Choroid plexus epithelial cell (primary cell): ENCODE measurements at regions not wholly inside any gene's neighbourhood (a gene's known extent, or its start where the extent isn't known, plus 50 kb on each side); places are given as distances from the start of the nearest gene placed in this dataset.
"Not testable (repeated sequence)": the region's sequence is repeated elsewhere in the genome, so short reads cannot be mapped to it uniquely, and the experiment has no call there.

Experiments used
- DNase-seq: peaks from one replicate; pipeline ENCODE4 v3.0.0-alpha.2; 2010; ENCODE audit warnings: low read depth
- H3K4me3 ChIP-seq: 2 replicates; pipeline ENCODE4 v1.5.1; 2011; ENCODE audit warnings: low read depth, mild to moderate bottlenecking, control low read depth, low read length, moderate library complexity
- CTCF ChIP-seq: conservative IDR thresholded peaks from 2 replicates; pipeline ENCODE4 v1.5.1; 2011; ENCODE audit warnings: low read depth, mild to moderate bottlenecking, control low read depth, inconsistent platforms, low read length, moderate library complexity

- no peak for DNase-seq
- TF ChIP-seq CTCF = no peak
Observed at GRCh38 chr17:65307961-65308316, 170.8 kb downstream of the RGS9 start.

GRCh38 chr17:65307081-65307960 is 170.2 kb downstream of the RGS9 start:
- DNase-seq = no peak
- no peak for TF ChIP-seq CTCF
- H3K4me3 ChIP-seq = no peak overlapping the region

More at GRCh38 chr17:65307961-65308316, 170.8 kb downstream of the RGS9 start:
- no peak overlapping the region for H3K4me3 ChIP-seq

GRCh38 chr17:65305778-65306177 is 168.6 kb downstream of the RGS9 start:
- DNase-seq = no peak
- no peak overlapping the region for H3K4me3 ChIP-seq
- no peak for TF ChIP-seq CTCF

- DNase-seq = no peak
- H3K4me3 ChIP-seq = no peak overlapping the region
- TF ChIP-seq CTCF = no peak
Observed at GRCh38 chr17:65305116-65305515, 167.9 kb downstream of the RGS9 start.

- H3K4me3 ChIP-seq, DNase-seq: not testable (repeated sequence)
Observed at GRCh38 chr17:65301882-65302281, 164.7 kb downstream of the RGS9 start.

GRCh38 chr17:65301184-65301583 is 164.0 kb downstream of the RGS9 start:
- no peak overlapping the region for H3K4me3 ChIP-seq
- no peak for DNase-seq
- TF ChIP-seq CTCF = no peak

GRCh38 chr17:65297916-65298315 is 160.7 kb downstream of the RGS9 start:
- H3K4me3 ChIP-seq = no peak overlapping the region
- TF ChIP-seq CTCF = no peak
- DNase-seq = no peak
